ENCODE measurements at regions not wholly inside any gene's neighbourhood (a gene's known extent, or its start where the extent isn't known, plus 50 kb on each side); places are given as distances from the start of the nearest gene placed in this dataset.

DNA sequence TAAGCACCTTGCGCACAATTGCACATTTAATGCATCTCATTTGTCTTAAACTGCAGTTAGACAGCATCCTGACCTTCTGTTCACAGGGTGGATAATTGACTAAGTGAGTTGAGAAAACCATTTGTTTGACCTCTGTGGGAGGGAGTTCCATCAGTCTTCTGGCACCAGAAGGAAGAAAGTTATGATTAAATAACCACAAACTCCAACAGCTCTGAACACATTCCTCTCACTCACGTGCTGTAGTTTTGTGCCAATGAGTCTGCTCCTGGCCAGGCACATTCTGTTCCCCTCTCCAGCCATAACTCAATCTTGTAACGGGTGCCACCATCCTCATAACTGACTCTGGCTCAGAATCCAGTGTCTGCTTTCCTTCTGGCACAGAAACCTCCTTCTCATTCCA is 817.2 kb downstream of the SLITRK1 start:
- TF ChIP-seq, protein P1, sequence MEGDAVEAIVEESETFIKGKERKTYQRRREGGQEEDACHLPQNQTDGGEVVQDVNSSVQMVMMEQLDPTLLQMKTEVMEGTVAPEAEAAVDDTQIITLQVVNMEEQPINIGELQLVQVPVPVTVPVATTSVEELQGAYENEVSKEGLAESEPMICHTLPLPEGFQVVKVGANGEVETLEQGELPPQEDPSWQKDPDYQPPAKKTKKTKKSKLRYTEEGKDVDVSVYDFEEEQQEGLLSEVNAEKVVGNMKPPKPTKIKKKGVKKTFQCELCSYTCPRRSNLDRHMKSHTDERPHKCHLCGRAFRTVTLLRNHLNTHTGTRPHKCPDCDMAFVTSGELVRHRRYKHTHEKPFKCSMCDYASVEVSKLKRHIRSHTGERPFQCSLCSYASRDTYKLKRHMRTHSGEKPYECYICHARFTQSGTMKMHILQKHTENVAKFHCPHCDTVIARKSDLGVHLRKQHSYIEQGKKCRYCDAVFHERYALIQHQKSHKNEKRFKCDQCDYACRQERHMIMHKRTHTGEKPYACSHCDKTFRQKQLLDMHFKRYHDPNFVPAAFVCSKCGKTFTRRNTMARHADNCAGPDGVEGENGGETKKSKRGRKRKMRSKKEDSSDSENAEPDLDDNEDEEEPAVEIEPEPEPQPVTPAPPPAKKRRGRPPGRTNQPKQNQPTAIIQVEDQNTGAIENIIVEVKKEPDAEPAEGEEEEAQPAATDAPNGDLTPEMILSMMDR (conservative IDR thresholded peaks at IDR 0.05; ENCODE audit: low read length), result no peak
- no peak for TF ChIP-seq EZH2phosphoT487 (IDR thresholded peaks at IDR 0.05; ENCODE audit: borderline replicate concordance, low read depth, low read length)
